ENCODE measurements at regions not wholly inside any gene's neighbourhood (a gene's known extent, or its start where the extent isn't known, plus 50 kb on each side); places are given as distances from the start of the nearest gene placed in this dataset.

DNA sequence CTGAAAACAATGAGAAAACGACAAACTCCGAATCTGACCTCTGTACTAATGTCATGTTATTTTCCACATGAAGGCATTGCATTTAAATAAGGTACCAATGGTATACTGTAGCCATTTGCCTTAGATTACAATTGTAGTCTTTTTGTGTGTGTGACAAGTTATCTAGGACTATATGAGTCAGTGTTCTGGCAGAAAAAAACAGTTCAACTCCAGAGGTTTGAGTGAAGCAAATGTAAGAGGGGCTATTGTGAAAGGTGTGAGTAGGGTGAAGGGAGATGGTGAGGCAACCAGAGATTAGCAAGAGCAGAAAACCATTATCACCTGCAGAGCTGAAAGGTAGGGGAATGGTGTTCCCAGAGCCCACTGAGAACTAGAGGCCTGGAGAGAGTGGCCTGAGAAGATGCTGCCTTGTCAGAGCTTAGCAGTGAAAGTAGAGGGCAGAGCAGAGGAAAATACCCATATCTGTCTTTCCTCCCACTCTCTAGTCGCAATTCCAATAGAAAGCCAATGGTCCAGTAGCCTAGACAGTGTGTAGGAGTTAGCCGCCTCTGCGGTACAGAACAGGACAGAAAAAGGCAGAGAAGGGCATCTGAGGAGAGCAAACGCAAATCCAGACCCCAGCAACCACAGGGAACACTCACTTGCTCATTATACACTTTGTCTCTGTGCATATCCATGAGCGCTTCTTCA lies 112.2 kb downstream of the DYRK2 start:
- TF ChIP-seq, protein P1, sequence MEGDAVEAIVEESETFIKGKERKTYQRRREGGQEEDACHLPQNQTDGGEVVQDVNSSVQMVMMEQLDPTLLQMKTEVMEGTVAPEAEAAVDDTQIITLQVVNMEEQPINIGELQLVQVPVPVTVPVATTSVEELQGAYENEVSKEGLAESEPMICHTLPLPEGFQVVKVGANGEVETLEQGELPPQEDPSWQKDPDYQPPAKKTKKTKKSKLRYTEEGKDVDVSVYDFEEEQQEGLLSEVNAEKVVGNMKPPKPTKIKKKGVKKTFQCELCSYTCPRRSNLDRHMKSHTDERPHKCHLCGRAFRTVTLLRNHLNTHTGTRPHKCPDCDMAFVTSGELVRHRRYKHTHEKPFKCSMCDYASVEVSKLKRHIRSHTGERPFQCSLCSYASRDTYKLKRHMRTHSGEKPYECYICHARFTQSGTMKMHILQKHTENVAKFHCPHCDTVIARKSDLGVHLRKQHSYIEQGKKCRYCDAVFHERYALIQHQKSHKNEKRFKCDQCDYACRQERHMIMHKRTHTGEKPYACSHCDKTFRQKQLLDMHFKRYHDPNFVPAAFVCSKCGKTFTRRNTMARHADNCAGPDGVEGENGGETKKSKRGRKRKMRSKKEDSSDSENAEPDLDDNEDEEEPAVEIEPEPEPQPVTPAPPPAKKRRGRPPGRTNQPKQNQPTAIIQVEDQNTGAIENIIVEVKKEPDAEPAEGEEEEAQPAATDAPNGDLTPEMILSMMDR (IDR thresholded peaks at IDR 0.05) = no peak
- TF ChIP-seq POLR2A (IDR thresholded peaks at IDR 0.05) = no peak

Measured in gastroesophageal sphincter (tissue), 3 donors.